ENCODE measurements at regions not wholly inside any gene's neighbourhood (a gene's known extent, or its start where the extent isn't known, plus 50 kb on each side); places are given as distances from the start of the nearest gene placed in this dataset.

GRCh38 chr4:95742179-95742578, 97.7 kb upstream of the PDHA2 start:
- Histone ChIP-seq H3K9me3 (replicated peaks in 1 of 2; ENCODE audit: control insufficient read depth in 1 of 2, insufficient read depth in 1 of 2, low read length in 2 of 2) (peaks cover 8 to 12% of the 10 kb centered on the region in 2 donors), H3K27me3 (ENCODE audit: control insufficient read depth in 2 of 2, insufficient read depth in 2 of 2, low read length in 2 of 2) (no peaks in the 10 kb centered on the region)
- H3K27me3 Mint-ChIP-seq (ENCODE audit: low read depth in 3 of 3): no peaks in the 10 kb centered on the region

GRCh38 chr4:95732061-95732460, 107.8 kb upstream of the PDHA2 start:
- Histone ChIP-seq H3K4me3 (replicated peaks in 1 of 3; ENCODE audit: low read depth in 2 of 3, low read length in 3 of 3) (no peak overlapping the region), H3K36me3 (replicated peaks in 1 of 2; ENCODE audit: control insufficient read depth in 1 of 2, insufficient read depth in 2 of 2, low read length in 2 of 2) (no peaks in the 10 kb centered on the region), H4K20me1 (ENCODE audit: insufficient read depth, low read length) (no peaks in the 10 kb centered on the region), H3K4me1 (ENCODE audit: control insufficient read depth in 1 of 2, insufficient read depth in 2 of 2, low read length in 2 of 2) (no peaks in the 10 kb centered on the region), H2AFZ (ENCODE audit: insufficient read depth, low read depth, low read length, poor library complexity, severe bottlenecking) (no peak overlapping the region), H3K9me3 (replicated peaks in 1 of 2; ENCODE audit: control insufficient read depth in 1 of 2, insufficient read depth in 1 of 2, low read length in 2 of 2) (peaks cover 0 to 7% of the 10 kb centered on the region in 2 donors), H3K27ac (ENCODE audit: low read depth in 1 of 2, low read length in 2 of 2) (no peak overlapping the region), H3K9ac (ENCODE audit: insufficient read depth, low read length, poor library complexity, severe bottlenecking) (no peak overlapping the region), H3K4me2 (replicated peaks; ENCODE audit: extremely low read depth, low read length, poor library complexity, severe bottlenecking) (no peak overlapping the region), H3K79me2 (ENCODE audit: insufficient read depth, low read length) (no peaks in the 10 kb centered on the region), H3K27me3 (ENCODE audit: control insufficient read depth in 2 of 2, insufficient read depth in 2 of 2, low read length in 2 of 2) (no peaks in the 10 kb centered on the region)
- Mint-ChIP-seq H3K4me1 (no peaks in the 10 kb centered on the region), H3K36me3 (no peaks in the 10 kb centered on the region), H3K27me3 (ENCODE audit: low read depth in 3 of 3) (peaks cover 0 to 2% (median 0%) of the 10 kb centered on the region in 3 donors), H3K4me3 (no peak overlapping the region), H3K9me3 (peaks cover 0 to 11% (median 6%) of the 10 kb centered on the region in 7 donors), H3K27ac (no peak overlapping the region)
- intact Hi-C loops (cut with micrococcal nuclease): no loop called here
- DNase-seq: no peak
- no peak for TF ChIP-seq CTCF (IDR thresholded peaks at IDR 0.05)

More at GRCh38 chr4:95742179-95742578, 97.7 kb upstream of the PDHA2 start:
- H3K9me3 Mint-ChIP-seq: peaks cover 2 to 16% (median 9%) of the 10 kb centered on the region in 7 donors
- H4K20me1 ChIP-seq (ENCODE audit: insufficient read depth, low read length): no peaks in the 10 kb centered on the region
- intact Hi-C loops (cut with micrococcal nuclease): no loop called here
- H3K4me3 ChIP-seq (replicated peaks in 1 of 3; ENCODE audit: low read depth in 2 of 3, low read length in 3 of 3): no peak overlapping the region
- H3K4me1 Mint-ChIP-seq: no peaks in the 10 kb centered on the region
- DNase-seq: no peak
- H3K36me3 ChIP-seq (replicated peaks in 1 of 2; ENCODE audit: control insufficient read depth in 1 of 2, insufficient read depth in 2 of 2, low read length in 2 of 2): no peaks in the 10 kb centered on the region
- H3K9ac ChIP-seq (ENCODE audit: insufficient read depth, low read length, poor library complexity, severe bottlenecking): no peak overlapping the region
- WGBS (ENCODE audit: insufficient coverage): no CpG with 5 or more reads among the region's 1 CpG
- no peak for TF ChIP-seq CTCF (IDR thresholded peaks at IDR 0.05)
- no peaks in the 10 kb centered on the region for H3K79me2 ChIP-seq (ENCODE audit: insufficient read depth, low read length)
- H3K4me3 Mint-ChIP-seq: no peak overlapping the region
- no peaks in the 10 kb centered on the region for H3K4me1 ChIP-seq (ENCODE audit: control insufficient read depth in 1 of 2, insufficient read depth in 2 of 2, low read length in 2 of 2)
- no peaks in the 10 kb centered on the region for H3K36me3 Mint-ChIP-seq
- no peak overlapping the region for H2AFZ ChIP-seq (ENCODE audit: insufficient read depth, low read depth, low read length, poor library complexity, severe bottlenecking)
- no peak overlapping the region for H3K4me2 ChIP-seq (replicated peaks; ENCODE audit: extremely low read depth, low read length, poor library complexity, severe bottlenecking)
- H3K27ac Mint-ChIP-seq: no peak overlapping the region
- no peak overlapping the region for H3K27ac ChIP-seq (ENCODE audit: low read depth in 1 of 2, low read length in 2 of 2)
